ENCODE measurements at regions not wholly inside any gene's neighbourhood (a gene's known extent, or its start where the extent isn't known, plus 50 kb on each side); places are given as distances from the start of the nearest gene placed in this dataset.

DNA sequence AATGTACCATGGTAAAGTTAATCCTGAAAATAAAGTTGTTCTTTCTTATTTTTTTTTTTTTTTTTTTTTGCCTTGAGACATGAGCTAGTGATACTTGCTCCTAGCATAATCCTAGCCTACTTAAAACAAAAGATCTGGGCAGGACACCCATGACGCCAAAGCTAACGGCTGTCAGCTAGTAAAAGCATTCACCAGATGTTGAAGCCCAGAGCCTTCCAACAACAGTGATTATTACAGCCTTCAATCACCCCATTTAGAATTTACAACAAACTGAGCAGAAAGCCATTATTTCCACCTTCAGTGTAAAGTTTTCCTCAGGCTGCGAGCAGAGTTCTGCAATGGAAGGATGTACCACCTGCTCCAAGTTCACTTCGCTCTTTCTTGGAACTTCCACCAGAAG is 259.5 kb downstream of the SP3 start:
- H2BK120ac ChIP-seq (replicated peaks; ENCODE audit: low read depth, low read length), result no peak overlapping the region
- H3K27ac ChIP-seq (ENCODE audit: low read depth, low read length), result no peak overlapping the region
- no peak overlapping the region for H3K14ac ChIP-seq (ENCODE audit: insufficient read length)
- no peak overlapping the region for H3K18ac ChIP-seq (ENCODE audit: extremely low read depth, low read length)
- no peak overlapping the region for H2BK12ac ChIP-seq (ENCODE audit: low read depth, low read length)
- no peaks in the 10 kb centered on the region for H3K79me2 ChIP-seq (ENCODE audit: control insufficient read depth in 1 of 2, insufficient read depth in 2 of 2, low read length in 2 of 2)
- DNase-seq (ENCODE audit: low read depth in 1 of 2, low spot score in 2 of 2) (no peak), FAIRE-seq (no peak)
- no peak overlapping the region for H2BK5ac ChIP-seq (ENCODE audit: low read depth, low read length)
- no peak overlapping the region for H3K4me3 ChIP-seq (ENCODE audit: extremely low read depth in 1 of 4, insufficient read depth in 2 of 4, low read depth in 3 of 4, low read length in 4 of 4)
- no peaks in the 10 kb centered on the region for H4K20me1 ChIP-seq (replicated peaks in 1 of 2; ENCODE audit: control insufficient read depth in 1 of 2, insufficient read depth in 2 of 2, low read length in 2 of 2)
- H3K9me3 ChIP-seq (ENCODE audit: insufficient read depth in 2 of 2, low read depth in 1 of 2, low read length in 1 of 2), result no peaks in the 10 kb centered on the region
- H3K79me1 ChIP-seq (ENCODE audit: low read depth, low read length), result no peaks in the 10 kb centered on the region
- no peak overlapping the region for H3K9ac ChIP-seq (replicated peaks in 1 of 4; ENCODE audit: extremely low read depth in 1 of 4, low read depth in 3 of 4, low read length in 3 of 4)
- ChIA-PET CTCF (ENCODE audit: partially characterized antibody) (interaction anchor here (1.3 kb wide), 1 partner anchor 168 kb away, joined by 3 read pairs; no protein-coding TSS in a partner anchor), POLR2A (ENCODE audit: partially characterized antibody) (interaction anchor here (0.6 kb wide), 1 partner anchor 321 kb away, joined by 3 read pairs; no protein-coding TSS in a partner anchor)
- peaks cover 0 to 2% (median 0%) of the 10 kb centered on the region in 4 experiments; a peak in 1 of 7 replicates for H3K4me1 ChIP-seq (replicated peaks in 1 of 4; ENCODE audit: control insufficient read depth in 3 of 4, insufficient read depth in 4 of 4, low read length in 3 of 4)
- H4K91ac ChIP-seq (replicated peaks; ENCODE audit: insufficient read length, low read length), result no peak overlapping the region
- no peak overlapping the region for H4K8ac ChIP-seq (ENCODE audit: extremely low read depth, insufficient read depth, low read length)
- WGBS, 2 experiments (ENCODE audit: extremely low coverage in 1 of 2, insufficient coverage in 1 of 2, insufficient read length in 1 of 2, insufficient replicate concordance in 2 of 2, low coverage in 1 of 2, low lambda C conversion rate in 2 of 2, missing lambda C conversion rate in 1 of 2), result 91% methylated on average over 4 of the region's 4 CpGs; no CpG with 5 or more reads in 1 of the 2 experiments
- H2BK20ac ChIP-seq (ENCODE audit: low read length), result no peak overlapping the region
- no peaks in the 10 kb centered on the region for H3K27me3 ChIP-seq (replicated peaks in 1 of 4; ENCODE audit: control insufficient read depth in 3 of 4, extremely low read depth in 1 of 4, insufficient read depth in 3 of 4, low read length in 3 of 4)
- H3K4ac ChIP-seq (replicated peaks; ENCODE audit: insufficient read length, low read depth, low read length), result no peak overlapping the region
- no peak overlapping the region for H2BK15ac ChIP-seq (ENCODE audit: low read length)
- H3K56ac ChIP-seq (replicated peaks; ENCODE audit: insufficient read length, low read depth, low read length), result no peak overlapping the region
- no peak overlapping the region for H2AFZ ChIP-seq (ENCODE audit: low read length)
- no peak overlapping the region for H4K5ac ChIP-seq (ENCODE audit: insufficient read length, low read depth, low read length)
- no peaks in the 10 kb centered on the region for H3K36me3 ChIP-seq (ENCODE audit: control insufficient read depth in 2 of 4, insufficient read depth in 4 of 4, low read length in 3 of 4)
- H2AK5ac ChIP-seq (ENCODE audit: low read depth, low read length), result no peak overlapping the region
- H3K23ac ChIP-seq (ENCODE audit: insufficient read length), result no peak overlapping the region
- no peak overlapping the region for H3K4me2 ChIP-seq (ENCODE audit: insufficient read depth in 1 of 2, low read depth in 2 of 2, low read length in 2 of 2)
- H3K23me2 ChIP-seq (ENCODE audit: low read depth, low read length), result no peaks in the 10 kb centered on the region
- TF ChIP-seq KDM1A (IDR thresholded peaks at IDR 0.05; ENCODE audit: borderline replicate concordance, low read length) (no peak), CBX5 (IDR thresholded peaks at IDR 0.05; ENCODE audit: low read depth, low read length) (no peak), CTBP2 (IDR thresholded peaks at IDR 0.05; ENCODE audit: borderline replicate concordance, insufficient read depth, insufficient read length, low read length) (no peak), SIN3A (conservative IDR thresholded peaks at IDR 0.05 in 1 of 2, IDR thresholded peaks at IDR 0.05 in 1 of 2; ENCODE audit: low read depth in 1 of 2, low read length in 2 of 2) (no peak), TEAD4 (IDR thresholded peaks at IDR 0.05; ENCODE audit: low read depth, low read length) (no peak), RFX5 (IDR thresholded peaks at IDR 0.05; ENCODE audit: borderline replicate concordance, low read depth, low read length) (no peak), SP1 (IDR thresholded peaks at IDR 0.05; ENCODE audit: low read depth, low read length) (no peak), JUN (IDR thresholded peaks at IDR 0.05; ENCODE audit: low read depth, low read length) (no peak), EGR1 (IDR thresholded peaks at IDR 0.05; ENCODE audit: borderline replicate concordance, low read depth, low read length) (no peak)
- TF ChIP-seq, protein P1, sequence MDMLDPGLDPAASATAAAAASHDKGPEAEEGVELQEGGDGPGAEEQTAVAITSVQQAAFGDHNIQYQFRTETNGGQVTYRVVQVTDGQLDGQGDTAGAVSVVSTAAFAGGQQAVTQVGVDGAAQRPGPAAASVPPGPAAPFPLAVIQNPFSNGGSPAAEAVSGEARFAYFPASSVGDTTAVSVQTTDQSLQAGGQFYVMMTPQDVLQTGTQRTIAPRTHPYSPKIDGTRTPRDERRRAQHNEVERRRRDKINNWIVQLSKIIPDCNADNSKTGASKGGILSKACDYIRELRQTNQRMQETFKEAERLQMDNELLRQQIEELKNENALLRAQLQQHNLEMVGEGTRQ (IDR thresholded peaks at IDR 0.05; ENCODE audit: low read length), result no peak
- TF ChIP-seq, protein P2, sequence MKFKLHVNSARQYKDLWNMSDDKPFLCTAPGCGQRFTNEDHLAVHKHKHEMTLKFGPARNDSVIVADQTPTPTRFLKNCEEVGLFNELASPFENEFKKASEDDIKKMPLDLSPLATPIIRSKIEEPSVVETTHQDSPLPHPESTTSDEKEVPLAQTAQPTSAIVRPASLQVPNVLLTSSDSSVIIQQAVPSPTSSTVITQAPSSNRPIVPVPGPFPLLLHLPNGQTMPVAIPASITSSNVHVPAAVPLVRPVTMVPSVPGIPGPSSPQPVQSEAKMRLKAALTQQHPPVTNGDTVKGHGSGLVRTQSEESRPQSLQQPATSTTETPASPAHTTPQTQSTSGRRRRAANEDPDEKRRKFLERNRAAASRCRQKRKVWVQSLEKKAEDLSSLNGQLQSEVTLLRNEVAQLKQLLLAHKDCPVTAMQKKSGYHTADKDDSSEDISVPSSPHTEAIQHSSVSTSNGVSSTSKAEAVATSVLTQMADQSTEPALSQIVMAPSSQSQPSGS (IDR thresholded peaks at IDR 0.05; ENCODE audit: low read length), result no peak
